Psoas muscle (tissue), 7 donors: ENCODE measurements at regions not wholly inside any gene's neighbourhood (a gene's known extent, or its start where the extent isn't known, plus 50 kb on each side); places are given as distances from the start of the nearest gene placed in this dataset.

Experiments
- ATAC-seq, 4 donors: fragments of 200-7000 bp; cut with Tn5 transposase; one replicate each; pipeline ENCODE4 v1.9.1; 2020; ENCODE audit warnings: moderate library complexity in 3 of 4, mild to moderate bottlenecking in 2 of 4
- DNase-seq, 2 donors: peaks; one replicate each; pipeline ENCODE4 v3.0.0-alpha.2; 2020
- H3K27ac ChIP-seq: fragments of 200-600 bp; one replicate; pipeline ENCODE4 v1.8.0; 2022
- H3K27me3 ChIP-seq, 3 donors: fragments of 200-600 bp in 1 of 3; one replicate each; pipeline versions ENCODE4 v1.6.1 to v1.8.0; 2013 to 2022; ENCODE audit warnings: low read length in 2 of 3, mild to moderate bottlenecking in 2 of 3, moderate library complexity in 1 of 3; ENCODE audit not compliant: insufficient read depth in 3 of 3
- H3K36me3 ChIP-seq, 2 donors: fragments of 200-600 bp in 1 of 2; one replicate each; pipeline versions ENCODE4 v1.6.1 to v1.8.0; 2013 to 2022; ENCODE audit warnings: low read depth in 1 of 2, mild to moderate bottlenecking in 1 of 2, moderate library complexity in 1 of 2; ENCODE audit not compliant: insufficient read depth in 1 of 2
- H3K4me1 ChIP-seq: fragments of 200-600 bp; one replicate; pipeline ENCODE4 v1.8.0; 2022
- H3K4me3 ChIP-seq: fragments of 200-600 bp; one replicate; pipeline ENCODE4 v1.8.0; 2022; ENCODE audit warnings: mild to moderate bottlenecking
- H3K9me3 ChIP-seq: fragments of 200-600 bp; one replicate; pipeline ENCODE4 v1.8.0; 2022
- CTCF ChIP-seq: fragments of 200-600 bp; IDR thresholded peaks from one replicate; pipeline ENCODE4 v1.8.0; 2022; ENCODE audit warnings: antibody characterized with exemption
- WGBS, 3 donors: extraction: QIAGEN DNeasy Blood & Tissue Kit; methylation state at CpG; one replicate each; pipeline versions ENCODE4 v1.1.6 to v1.1.7; 2013; 5-methylcytosine and 5-hydroxymethylcytosine counted together
- intact Hi-C, 2 donors: fragments of 100-400 bp; cut with DNase I; formaldehyde crosslinking; loops; one replicate each; pipeline versions ENCODE4 v1.11.0 to v1.14.2; 2022
- donor health status: healthy with polysubstance abuse.
- donor health status: DM: no; HTN: no; CAD: no; lungs with moderate emphysema.
- donor health status: Bipolar disorder and iron deficiency.
- donor health status: healthy.
- donor health status: DM: yes; HTN: yes; CAD: no.
- donor health status: DM: no; HTN: no; CAD: no.
- donor health status: DM: yes; HTN: yes; CAD: no.

DNA sequence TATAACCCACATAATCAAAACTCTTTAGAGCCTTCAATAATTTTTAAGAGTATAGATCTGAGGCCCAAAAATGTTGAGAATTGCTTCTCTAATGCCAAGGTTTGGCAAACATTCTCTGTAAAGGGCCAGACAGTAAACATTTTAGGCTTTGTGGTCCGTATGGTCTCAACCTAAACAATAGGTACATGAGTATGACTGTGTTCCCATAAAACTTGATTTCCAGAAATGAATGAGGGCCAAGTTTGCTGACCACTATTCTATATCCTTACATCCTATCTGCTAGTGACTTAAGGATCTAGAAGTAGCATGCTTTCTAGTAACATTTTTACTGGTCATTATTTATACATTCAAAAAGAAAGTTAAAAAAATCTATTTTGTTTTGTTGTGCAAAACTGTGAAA is 58.9 kb downstream of the MPP7 start:
- no peak for TF ChIP-seq CTCF
- intact Hi-C loops = loop anchor here (5.0 to 10.0 kb wide), 3 partner anchors 679 to 799 kb away; no protein-coding TSS in a partner anchor
- no peak overlapping the region for H3K4me3 ChIP-seq
- H3K4me1 ChIP-seq = peaks cover 10% of the 10 kb centered on the region
- no peak for ATAC-seq
- H3K36me3 ChIP-seq = no peaks in the 10 kb centered on the region
- H3K27ac ChIP-seq = no peak overlapping the region
- no peaks in the 10 kb centered on the region for H3K9me3 ChIP-seq
- DNase-seq = no peak
- WGBS, 3 donors = 88 to 94% (median 91%) methylated on average over 1 of the region's 1 CpG
- no peaks in the 10 kb centered on the region for H3K27me3 ChIP-seq

DNA sequence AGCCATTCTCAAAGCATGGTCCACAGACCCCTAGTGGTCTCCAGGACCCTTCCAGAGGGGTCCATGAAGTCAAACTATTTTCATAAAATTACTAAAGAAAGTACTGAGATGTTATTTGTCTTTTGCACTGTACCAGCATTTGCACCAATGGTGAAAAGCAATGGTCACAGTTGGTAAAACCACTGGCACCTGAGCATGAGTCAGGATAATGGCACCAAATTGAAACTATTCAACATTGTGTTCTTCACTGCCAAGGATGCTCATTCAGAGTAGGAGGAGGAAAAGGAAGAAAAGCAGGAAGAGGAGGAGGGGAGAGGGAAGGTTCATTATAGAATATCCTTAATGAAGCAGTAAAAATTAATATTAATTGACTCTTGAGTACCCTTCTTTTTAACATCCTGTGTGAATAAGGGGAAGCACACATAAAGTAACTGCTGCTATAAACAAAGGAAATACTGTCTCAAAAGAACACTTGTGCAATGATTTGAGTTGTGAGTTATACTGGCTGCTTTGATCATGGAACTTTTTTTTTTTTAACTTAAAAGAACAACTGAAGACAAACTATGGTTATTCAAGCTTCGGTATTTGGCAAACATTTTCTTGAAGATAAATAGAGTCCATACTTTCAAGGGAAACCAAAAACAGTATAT is 60.2 kb downstream of the MPP7 start:
- Histone ChIP-seq H3K36me3 (no peaks in the 10 kb centered on the region), H3K27ac (no peak overlapping the region), H3K4me3 (no peak overlapping the region), H3K9me3 (no peaks in the 10 kb centered on the region), H3K4me1 (peaks cover under 1% of the 10 kb centered on the region), H3K27me3 (no peaks in the 10 kb centered on the region)
- DNase-seq (no peak), ATAC-seq (no peak)
- no peak for TF ChIP-seq CTCF
- intact Hi-C loops = loop anchor here (5.0 to 10.0 kb wide), 3 partner anchors 678 to 798 kb away; no protein-coding TSS in a partner anchor
- WGBS, 3 donors = 63 to 75% (median 66%) methylated on average over 1 of the region's 1 CpG

DNA sequence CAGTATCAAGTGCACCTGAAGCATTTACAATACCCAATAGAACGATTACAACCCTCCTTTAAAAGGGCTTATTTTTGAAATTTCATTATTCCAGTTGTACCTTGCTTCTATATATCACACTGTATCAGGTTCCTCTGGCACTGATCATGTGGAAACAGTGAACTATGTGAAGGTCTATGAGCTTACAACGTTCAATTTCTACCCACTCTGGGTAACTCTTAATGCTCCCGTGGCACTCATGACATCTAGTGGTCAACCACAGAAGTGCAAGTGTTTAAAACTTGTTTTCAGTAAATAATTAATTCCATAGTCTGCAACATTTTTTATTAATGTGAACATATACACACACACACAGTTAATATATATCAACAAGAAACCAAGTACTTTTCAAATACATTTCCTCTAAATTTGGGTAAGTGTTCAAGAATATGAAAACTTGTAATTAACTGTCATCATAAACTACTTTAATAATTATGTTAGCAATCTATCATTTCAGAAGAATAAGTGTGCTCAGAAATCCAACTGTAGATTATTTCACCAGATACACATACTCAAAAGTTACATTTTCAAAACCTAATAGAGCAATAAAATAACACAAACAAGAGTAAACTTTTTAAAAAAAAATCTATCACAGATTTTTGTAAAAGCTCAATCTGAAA is 61.0 kb downstream of the MPP7 start:
- peak; percentile 77 to 88 (median 80) for ATAC-seq
- 3 to 5% (median 5%) methylated on average over 3 of the region's 3 CpGs for WGBS, 3 donors
- intact Hi-C loops = loop anchor here (1.0 to 10.0 kb wide), 4 partner anchors 500 to 797 kb away; no protein-coding TSS in a partner anchor

GRCh38 chr10:28240400-28240799 is 62.5 kb downstream of the MPP7 start:
- H3K36me3 ChIP-seq = peaks cover 0 to 10% of the 10 kb centered on the region in 2 donors
- 89 to 90% (median 90%) methylated on average over 2 of the region's 2 CpGs for WGBS, 3 donors
- intact Hi-C loops = loop anchor here (5.0 to 10.0 kb wide), 3 partner anchors 676 to 796 kb away; no protein-coding TSS in a partner anchor
- H3K9me3 ChIP-seq = no peaks in the 10 kb centered on the region
- H3K27me3 ChIP-seq = no peaks in the 10 kb centered on the region
- DNase-seq (no peak), ATAC-seq (no peak)
- H3K27ac ChIP-seq = no peak overlapping the region
- no peaks in the 10 kb centered on the region for H3K4me1 ChIP-seq
- no peak for TF ChIP-seq CTCF
- H3K4me3 ChIP-seq = no peak overlapping the region

More for the DNA sequence above, 61.0 kb downstream of the MPP7 start:
- DNase-seq = no peak
- H3K27me3 ChIP-seq = no peaks in the 10 kb centered on the region
- H3K27ac ChIP-seq = no peak overlapping the region
- no peaks in the 10 kb centered on the region for H3K36me3 ChIP-seq
- no peaks in the 10 kb centered on the region for H3K4me1 ChIP-seq
- H3K4me3 ChIP-seq = no peak overlapping the region
- TF ChIP-seq CTCF = peak; percentile 95
- H3K9me3 ChIP-seq = no peaks in the 10 kb centered on the region
